ENCODE measurements at regions not wholly inside any gene's neighbourhood (a gene's known extent, or its start where the extent isn't known, plus 50 kb on each side); places are given as distances from the start of the nearest gene placed in this dataset.
"Not testable (repeated sequence)": the region's sequence is repeated elsewhere in the genome, so short reads cannot be mapped to it uniquely, and the experiment has no call there.

- not testable (repeated sequence) for FAIRE-seq
Measured at GRCh38 chr2:111586014-111586413, 298.0 kb downstream of the ANAPC1 start.

- not testable (repeated sequence) for FAIRE-seq
Measured at GRCh38 chr2:111595072-111595471, 288.9 kb downstream of the ANAPC1 start.

- not testable (repeated sequence) for FAIRE-seq
Measured at GRCh38 chr2:111596808-111597705, 286.9 kb downstream of the ANAPC1 start.

- FAIRE-seq = not testable (repeated sequence)
Measured at GRCh38 chr2:111598944-111599343, 285.0 kb downstream of the ANAPC1 start.

DNA sequence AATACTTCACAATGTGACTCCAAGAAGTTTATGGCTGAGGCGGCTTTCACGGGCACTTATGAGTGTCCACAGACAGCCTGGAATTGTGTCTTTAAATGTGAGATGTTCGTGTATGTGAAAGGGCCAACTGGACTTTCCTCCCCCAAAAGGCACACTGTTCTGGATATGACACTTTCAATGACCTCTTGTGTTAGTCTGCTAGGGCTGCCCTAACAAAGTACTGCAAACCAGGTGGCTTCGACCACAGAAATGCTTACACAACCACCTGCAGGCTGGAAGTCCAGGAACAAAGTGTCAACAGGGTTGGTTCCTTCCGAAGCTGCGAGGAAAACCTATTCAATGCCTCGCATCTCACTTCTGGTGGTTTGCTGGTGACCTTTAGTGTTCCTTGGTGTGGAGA, 281.7 kb downstream of the ANAPC1 start:
- not testable (repeated sequence) for FAIRE-seq

GRCh38 chr2:111605798-111606197, 278.2 kb downstream of the ANAPC1 start:
- not testable (repeated sequence) for FAIRE-seq

- not testable (repeated sequence) for FAIRE-seq
Measured at GRCh38 chr2:111606632-111607031, 277.4 kb downstream of the ANAPC1 start.

- not testable (repeated sequence) for FAIRE-seq
Measured at GRCh38 chr2:111609146-111609844, 274.7 kb downstream of the ANAPC1 start.

GRCh38 chr2:111610035-111610434, 274.0 kb downstream of the ANAPC1 start:
- FAIRE-seq = not testable (repeated sequence)

GRCh38 chr2:111616651-111617218, 267.3 kb downstream of the ANAPC1 start:
- no peak for FAIRE-seq

DNA sequence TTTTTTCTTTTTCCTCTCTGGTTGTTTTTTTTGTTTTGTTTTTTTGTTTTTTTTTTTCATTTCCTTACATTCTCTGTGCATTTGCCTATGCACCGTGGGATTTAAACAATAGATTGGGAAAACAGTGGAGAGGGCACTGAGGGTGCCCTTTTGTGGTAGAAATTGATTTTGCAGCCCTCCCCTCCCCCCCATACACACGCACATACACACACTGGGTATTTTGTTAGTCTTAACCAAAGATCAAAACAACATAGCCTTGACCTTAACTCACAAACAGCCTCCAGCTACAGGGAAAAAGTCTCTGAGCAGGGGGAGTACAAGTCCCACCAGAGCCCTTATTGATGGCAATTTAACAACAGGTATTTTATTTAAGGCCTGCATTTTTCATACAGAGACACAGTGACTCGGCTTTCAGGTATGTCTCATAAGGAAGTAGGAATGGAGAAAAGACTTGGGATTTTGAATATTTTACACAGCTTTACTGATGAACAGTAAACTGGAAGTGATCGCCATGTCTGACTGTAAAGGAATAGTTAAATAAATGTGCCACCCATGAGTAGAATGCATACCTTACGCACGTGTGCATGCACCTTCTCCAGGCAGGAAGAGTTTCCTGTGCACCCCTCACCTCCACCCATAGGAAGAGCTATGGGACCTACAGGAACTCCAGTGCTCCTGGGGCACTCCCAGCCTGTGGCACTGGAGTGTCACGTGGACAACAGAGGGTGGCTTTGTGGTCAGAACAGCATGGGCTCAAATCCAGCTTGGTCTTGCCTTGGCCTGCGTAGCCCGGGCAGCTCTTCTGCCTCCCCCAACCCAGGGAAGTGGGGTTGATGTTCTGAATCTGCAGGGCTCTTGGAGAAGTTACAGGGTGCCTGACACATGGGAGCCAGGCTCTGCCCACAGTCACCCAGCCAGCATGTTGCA, 266.4 kb downstream of the ANAPC1 start:
- FAIRE-seq = no peak

GRCh38 chr2:111618226-111618977, 265.6 kb downstream of the ANAPC1 start:
- FAIRE-seq = no peak

DNA sequence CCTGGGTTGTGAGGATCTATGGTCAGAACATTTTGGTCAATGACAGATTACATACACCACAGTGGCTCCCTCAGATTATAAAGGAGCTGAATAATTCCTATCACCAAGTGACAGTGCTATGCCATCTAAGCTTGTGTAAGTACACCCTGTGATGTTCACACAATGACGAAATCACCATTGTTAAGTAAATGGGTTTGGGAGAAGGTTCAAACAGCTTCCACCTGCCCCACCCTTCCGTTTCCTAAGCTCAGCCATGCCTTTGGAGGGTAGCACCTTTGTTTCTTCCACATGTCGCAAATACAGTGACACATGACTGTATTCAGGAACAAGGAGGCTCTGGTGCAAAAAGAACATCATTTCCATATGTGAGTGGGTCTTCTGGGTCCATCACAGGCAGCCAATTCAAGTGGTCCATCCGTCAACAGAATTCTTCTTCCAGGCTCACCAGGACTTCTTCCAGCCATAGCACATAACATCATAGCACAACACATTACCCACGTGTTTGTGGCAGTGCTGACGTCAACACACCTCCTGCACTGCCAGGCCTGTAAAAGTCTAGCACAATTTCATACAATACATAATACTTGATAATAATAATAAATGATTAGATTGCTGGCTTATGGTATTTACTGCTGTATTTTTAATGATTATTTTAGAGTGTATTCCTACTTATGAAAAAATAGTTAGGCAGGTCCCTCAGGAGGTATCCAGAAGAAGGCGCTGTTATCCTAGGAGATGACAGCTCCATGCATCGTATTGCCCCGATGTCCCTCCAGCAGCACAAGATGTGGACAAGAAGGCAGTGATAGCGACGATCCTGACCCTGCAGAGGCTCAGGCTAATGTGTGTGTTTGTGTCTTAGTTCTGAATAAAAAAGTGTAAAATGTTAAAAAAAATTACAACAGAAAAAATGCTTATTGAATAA, 264.8 kb downstream of the ANAPC1 start:
- no peak for FAIRE-seq

DNA sequence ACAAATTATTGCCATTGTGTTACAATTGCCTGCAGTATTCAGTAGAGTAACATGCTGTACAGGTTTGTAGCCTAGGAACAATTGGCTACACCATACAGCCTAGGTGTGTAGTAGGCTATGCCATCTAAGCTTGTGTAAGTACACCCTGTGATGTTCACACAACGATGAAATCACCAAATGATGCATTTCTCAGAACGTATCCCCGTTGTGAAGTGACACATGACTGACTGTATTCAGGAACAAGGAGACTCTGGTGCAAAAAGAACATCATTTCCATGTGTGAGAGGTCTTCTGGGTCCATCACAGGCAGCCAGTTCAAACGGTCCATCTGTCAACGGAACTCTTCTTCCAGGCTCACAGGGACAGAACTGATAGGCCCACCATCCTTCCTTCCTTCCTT, 263.7 kb downstream of the ANAPC1 start:
- no peak for FAIRE-seq

DNA sequence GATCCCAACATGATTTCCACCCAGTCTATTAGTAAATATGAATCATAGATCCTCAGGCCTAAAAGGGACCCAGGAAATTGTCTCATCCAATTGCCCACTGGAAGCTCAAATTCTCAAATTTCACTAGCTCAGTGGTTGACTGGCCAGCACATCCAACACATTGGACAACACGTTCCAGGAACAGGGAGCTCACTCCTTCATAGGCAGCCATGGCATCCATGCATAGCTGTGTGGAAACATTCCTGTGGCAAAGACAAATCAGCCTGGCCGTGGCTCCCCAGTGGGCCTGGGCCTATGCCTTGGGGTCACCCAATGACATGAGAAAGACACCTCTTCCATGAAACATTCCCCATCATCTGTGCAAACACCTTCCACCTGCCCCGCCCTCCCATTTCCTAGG, 261.1 kb downstream of the ANAPC1 start:
- FAIRE-seq = no peak

GRCh38 chr2:111623380-111623779, 260.6 kb downstream of the ANAPC1 start:
- FAIRE-seq = no peak

DNA sequence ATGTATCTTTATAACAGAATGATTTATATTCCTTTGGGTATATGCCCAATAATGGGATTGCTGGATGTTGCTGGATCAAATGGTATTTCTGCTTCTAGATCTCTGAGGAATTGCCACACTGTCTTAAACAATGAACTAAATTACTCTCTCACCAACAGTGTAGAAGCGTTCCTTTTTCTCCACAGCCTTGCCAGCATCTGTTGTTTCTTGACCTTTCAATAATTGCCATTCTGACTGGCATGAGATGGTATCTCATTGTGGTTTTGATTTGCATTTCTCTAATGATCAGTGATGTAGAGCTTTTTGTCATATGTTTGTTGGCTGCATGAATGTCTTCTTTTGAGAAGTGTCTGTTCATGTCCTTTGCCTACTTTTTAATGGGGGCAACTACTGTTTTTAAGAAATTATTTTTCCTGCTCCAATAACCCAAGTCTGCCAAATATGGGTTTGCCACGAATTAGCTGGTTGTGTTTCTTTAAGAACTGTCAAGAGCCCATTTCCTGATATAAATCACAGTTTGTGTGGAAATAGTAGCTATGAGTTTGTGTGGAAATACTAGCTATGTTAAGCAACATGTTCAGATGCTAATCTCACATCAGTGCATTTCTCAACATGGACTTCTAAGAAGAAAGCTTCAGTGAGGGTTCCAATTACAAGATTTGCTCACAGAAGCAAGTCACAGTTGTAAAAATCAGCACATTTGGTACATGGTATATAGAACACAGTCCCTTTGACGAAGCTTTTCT, 259.4 kb downstream of the ANAPC1 start:
- FAIRE-seq = no peak

GRCh38 chr2:111625157-111625537, 258.8 kb downstream of the ANAPC1 start:
- FAIRE-seq = not testable (repeated sequence)

- FAIRE-seq = no peak
Measured at GRCh38 chr2:111626037-111626864, 257.7 kb downstream of the ANAPC1 start.
